ENCODE measurements at regions not wholly inside any gene's neighbourhood (a gene's known extent, or its start where the extent isn't known, plus 50 kb on each side); places are given as distances from the start of the nearest gene placed in this dataset.

GRCh38 chr7:145915679-145916078 is 200.9 kb upstream of the CNTNAP2 start:
- intact Hi-C loops (cut with micrococcal nuclease) = no loop called here

More at GRCh38 chr7:145915679-145916078, 200.9 kb upstream of the CNTNAP2 start:
- no peaks in the 10 kb centered on the region for H3K4me1 ChIP-seq (replicated peaks in 1 of 2; ENCODE audit: control insufficient read depth in 2 of 2, insufficient read depth in 2 of 2, low read length in 2 of 2)
- no peaks in the 10 kb centered on the region for H3K27me3 ChIP-seq (ENCODE audit: control insufficient read depth in 2 of 2, insufficient read depth in 2 of 2, low read length in 2 of 2)
- H3K27ac ChIP-seq (ENCODE audit: extremely low read depth, low read depth, low read length) = no peak overlapping the region
- 63% methylated on average over 2 of the region's 2 CpGs for WGBS (ENCODE audit: insufficient coverage, low coverage, missing lambda C conversion rate)
- no peak overlapping the region for H3K4me2 ChIP-seq (ENCODE audit: insufficient read depth, low read length)
- BruUV-seq (replicated peaks) = no TSS peak
- ATAC-seq (no peak), FAIRE-seq (no peak), DNase-seq (ENCODE audit: extremely low read depth in 1 of 4, low spot score in 3 of 4) (no peak)
- H3K79me2 ChIP-seq (ENCODE audit: control insufficient read depth, insufficient read depth, low read length) = peaks cover 18% of the 10 kb centered on the region; the same call in 2 of the 3 replicates
- no peak overlapping the region for H3K9ac ChIP-seq (ENCODE audit: insufficient read depth in 1 of 2, low read depth in 2 of 2, low read length in 2 of 2)
- ChIA-PET CTCF (ENCODE audit: low intra/inter-chr PET ratio) (no interaction called here), POLR2A (no interaction called here)
- H2AFZ ChIP-seq (ENCODE audit: low read depth, low read length) = no peak overlapping the region
- peaks cover 5% of the 10 kb centered on the region; the same call in 1 of the 2 replicates for H3K9me3 ChIP-seq (replicated peaks; ENCODE audit: control insufficient read depth, insufficient read depth, low read depth, low read length)
- in situ Hi-C loops (cut with MboI) = no loop called here
- no peaks in the 10 kb centered on the region for H4K20me1 ChIP-seq (replicated peaks; ENCODE audit: control insufficient read depth, insufficient read depth, low read length)
- no peaks in the 10 kb centered on the region for H3K9me1 ChIP-seq (ENCODE audit: control insufficient read depth, insufficient read depth, low read length)
- H3K4me3 ChIP-seq = no peak overlapping the region
- peaks cover 6% of the 10 kb centered on the region; the same call in 1 of the 3 replicates for H3K36me3 ChIP-seq (ENCODE audit: control insufficient read depth, insufficient read depth, low read length)
- TF ChIP-seq TCF15 (CRISPR knock-in tag; IDR thresholded peaks at IDR 0.05) (no peak), ZNF644 (tag; IDR thresholded peaks at IDR 0.05; ENCODE audit: low read depth) (no peak), MBD1 (CRISPR knock-in tag; IDR thresholded peaks at IDR 0.05) (no peak), ZNF280A (IDR thresholded peaks at IDR 0.05; ENCODE audit: low read depth, partially characterized antibody) (no peak), ZNF75A (CRISPR knock-in tag; IDR thresholded peaks at IDR 0.05) (no peak), ZNF408 (CRISPR knock-in tag; IDR thresholded peaks at IDR 0.05; ENCODE audit: low read depth) (no peak), DMBX1 (CRISPR knock-in tag; IDR thresholded peaks at IDR 0.05; ENCODE audit: borderline replicate concordance) (no peak), CBX2 (IDR thresholded peaks at IDR 0.05; ENCODE audit: insufficient read depth, low read length, poor library complexity, severe bottlenecking) (no peak), ZNF347 (CRISPR knock-in tag; IDR thresholded peaks at IDR 0.05; ENCODE audit: low read depth) (no peak), ADNP (tag; IDR thresholded peaks at IDR 0.05) (no peak), SP1 (CRISPR knock-in tag; IDR thresholded peaks at IDR 0.05) (no peak), FOXP1 (CRISPR knock-in tag; IDR thresholded peaks at IDR 0.05) (no peak), SLC30A9 (CRISPR knock-in tag; IDR thresholded peaks at IDR 0.05) (no peak), ZBTB26 (CRISPR knock-in tag; IDR thresholded peaks at IDR 0.05) (no peak), ZNF57 (CRISPR knock-in tag; IDR thresholded peaks at IDR 0.05) (no peak)

Measured in K562 (cell line).